ENCODE measurements at regions not wholly inside any gene's neighbourhood (a gene's known extent, or its start where the extent isn't known, plus 50 kb on each side); places are given as distances from the start of the nearest gene placed in this dataset.

DNA sequence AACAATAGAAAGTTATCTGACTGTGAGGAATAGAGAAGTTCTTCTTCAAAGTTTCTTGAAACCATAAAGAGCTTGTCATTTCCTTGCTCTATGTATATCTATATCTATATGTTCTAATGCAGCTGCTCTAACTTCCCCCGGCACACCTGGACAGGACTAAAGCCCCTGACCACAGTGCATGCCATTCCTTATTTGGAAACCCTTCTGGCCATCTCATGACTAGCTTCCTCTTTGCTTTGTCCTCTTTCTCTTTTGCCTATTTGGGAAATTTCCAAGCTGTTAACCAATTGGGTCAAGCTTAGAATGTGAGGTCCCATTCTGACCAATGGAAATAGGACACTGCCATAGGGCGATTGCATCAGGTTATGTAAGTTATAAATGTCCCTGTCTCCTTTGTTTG is 1481.1 kb downstream of the STIM2 start:
- Histone ChIP-seq H3K4me1 (ENCODE audit: control insufficient read depth in 2 of 3, insufficient read depth in 2 of 3, low read depth in 1 of 3, low read length in 3 of 3) (no peaks in the 10 kb centered on the region), H3K27ac (ENCODE audit: low read depth in 2 of 2, low read length in 2 of 2) (no peak overlapping the region), H3K9ac (ENCODE audit: low read length in 3 of 3) (no peak overlapping the region), H3K9me3 (ENCODE audit: control insufficient read depth in 2 of 3, insufficient read depth in 1 of 3, low read length in 3 of 3) (peaks cover 0 to 4% (median 2%) of the 10 kb centered on the region in 3 donors), H3K27me3 (ENCODE audit: control insufficient read depth, insufficient read depth, low read length) (no peaks in the 10 kb centered on the region), H3K36me3 (ENCODE audit: control insufficient read depth in 2 of 3, insufficient read depth in 3 of 3, low read length in 3 of 3) (no peaks in the 10 kb centered on the region), H3K4me3 (ENCODE audit: low read length in 3 of 3) (no peak overlapping the region)
- TF ChIP-seq, protein P1, sequence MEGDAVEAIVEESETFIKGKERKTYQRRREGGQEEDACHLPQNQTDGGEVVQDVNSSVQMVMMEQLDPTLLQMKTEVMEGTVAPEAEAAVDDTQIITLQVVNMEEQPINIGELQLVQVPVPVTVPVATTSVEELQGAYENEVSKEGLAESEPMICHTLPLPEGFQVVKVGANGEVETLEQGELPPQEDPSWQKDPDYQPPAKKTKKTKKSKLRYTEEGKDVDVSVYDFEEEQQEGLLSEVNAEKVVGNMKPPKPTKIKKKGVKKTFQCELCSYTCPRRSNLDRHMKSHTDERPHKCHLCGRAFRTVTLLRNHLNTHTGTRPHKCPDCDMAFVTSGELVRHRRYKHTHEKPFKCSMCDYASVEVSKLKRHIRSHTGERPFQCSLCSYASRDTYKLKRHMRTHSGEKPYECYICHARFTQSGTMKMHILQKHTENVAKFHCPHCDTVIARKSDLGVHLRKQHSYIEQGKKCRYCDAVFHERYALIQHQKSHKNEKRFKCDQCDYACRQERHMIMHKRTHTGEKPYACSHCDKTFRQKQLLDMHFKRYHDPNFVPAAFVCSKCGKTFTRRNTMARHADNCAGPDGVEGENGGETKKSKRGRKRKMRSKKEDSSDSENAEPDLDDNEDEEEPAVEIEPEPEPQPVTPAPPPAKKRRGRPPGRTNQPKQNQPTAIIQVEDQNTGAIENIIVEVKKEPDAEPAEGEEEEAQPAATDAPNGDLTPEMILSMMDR (IDR thresholded peaks at IDR 0.05; ENCODE audit: borderline replicate concordance, extremely low read depth, insufficient read depth), result no peak
- intact Hi-C loops (cut with DNase I), result no loop called here
- DNase-seq (no peak), FAIRE-seq (no peak)

DNA sequence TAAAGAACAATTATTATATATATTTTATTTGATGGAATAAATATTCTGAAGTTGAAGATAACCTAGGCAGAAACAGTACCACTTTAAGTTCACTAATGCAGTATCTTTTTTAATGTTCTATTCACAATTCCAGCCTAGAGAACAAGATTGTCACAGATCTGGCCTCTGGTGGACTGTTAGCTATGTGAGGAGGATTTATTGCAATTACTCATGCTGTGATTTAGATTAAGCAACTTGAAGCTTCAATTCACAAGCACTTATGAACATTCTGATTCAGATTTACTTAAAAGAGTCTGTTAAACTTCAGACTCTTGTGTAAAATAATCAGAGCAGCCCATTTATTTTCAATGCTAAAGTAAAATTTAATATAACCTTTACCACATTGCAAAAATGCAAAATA is 1489.8 kb downstream of the STIM2 start:
- no peaks in the 10 kb centered on the region for H3K36me3 ChIP-seq (ENCODE audit: control insufficient read depth in 2 of 3, insufficient read depth in 3 of 3, low read length in 3 of 3)
- no peak overlapping the region for H3K27ac ChIP-seq (ENCODE audit: low read depth in 2 of 2, low read length in 2 of 2)
- H3K27me3 ChIP-seq (ENCODE audit: control insufficient read depth, insufficient read depth, low read length), result no peaks in the 10 kb centered on the region
- no peaks in the 10 kb centered on the region for H3K4me1 ChIP-seq (ENCODE audit: control insufficient read depth in 2 of 3, insufficient read depth in 2 of 3, low read depth in 1 of 3, low read length in 3 of 3)
- intact Hi-C loops (cut with DNase I), result no loop called here
- no peak overlapping the region for H3K4me3 ChIP-seq (ENCODE audit: low read length in 3 of 3)
- FAIRE-seq (no peak), DNase-seq (no peak)
- TF ChIP-seq, protein P1 (IDR thresholded peaks at IDR 0.05; ENCODE audit: borderline replicate concordance, extremely low read depth, insufficient read depth), result no peak
- H3K9ac ChIP-seq (ENCODE audit: low read length in 3 of 3), result no peak overlapping the region
- no peaks in the 10 kb centered on the region for H3K9me3 ChIP-seq (ENCODE audit: control insufficient read depth in 2 of 3, insufficient read depth in 1 of 3, low read length in 3 of 3)

DNA sequence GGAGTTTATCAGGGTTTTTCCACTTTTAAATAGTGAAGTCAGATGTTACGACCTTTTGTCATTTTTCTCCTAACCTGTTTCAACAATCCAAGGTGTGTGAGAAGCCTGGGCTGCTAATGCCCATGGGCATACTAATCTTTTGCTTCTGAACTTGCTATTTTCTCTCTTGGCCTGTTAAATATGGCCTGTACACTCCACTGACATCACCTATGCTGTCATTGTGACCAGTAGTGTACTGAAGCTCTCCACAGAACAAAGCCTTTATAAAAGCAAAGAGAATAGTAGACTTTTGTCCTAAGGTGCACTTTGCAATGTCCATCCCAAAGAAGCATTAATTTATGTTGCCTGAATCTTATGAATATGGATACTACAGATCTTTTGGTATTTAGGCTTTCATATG is 1490.5 kb downstream of the STIM2 start:
- DNase-seq, result no peak
- no peak for FAIRE-seq
- Histone ChIP-seq H3K4me3 (ENCODE audit: low read length in 3 of 3) (no peak overlapping the region), H3K4me1 (ENCODE audit: control insufficient read depth in 2 of 3, insufficient read depth in 2 of 3, low read depth in 1 of 3, low read length in 3 of 3) (no peaks in the 10 kb centered on the region), H3K36me3 (ENCODE audit: control insufficient read depth in 2 of 3, insufficient read depth in 3 of 3, low read length in 3 of 3) (no peaks in the 10 kb centered on the region), H3K27ac (ENCODE audit: low read depth in 2 of 2, low read length in 2 of 2) (no peak overlapping the region), H3K9ac (ENCODE audit: low read length in 3 of 3) (no peak overlapping the region), H3K27me3 (ENCODE audit: control insufficient read depth, insufficient read depth, low read length) (no peaks in the 10 kb centered on the region), H3K9me3 (ENCODE audit: control insufficient read depth in 2 of 3, insufficient read depth in 1 of 3, low read length in 3 of 3) (no peaks in the 10 kb centered on the region)
- TF ChIP-seq, protein P1 (IDR thresholded peaks at IDR 0.05; ENCODE audit: borderline replicate concordance, extremely low read depth, insufficient read depth), result no peak
- intact Hi-C loops (cut with DNase I), result no loop called here

DNA sequence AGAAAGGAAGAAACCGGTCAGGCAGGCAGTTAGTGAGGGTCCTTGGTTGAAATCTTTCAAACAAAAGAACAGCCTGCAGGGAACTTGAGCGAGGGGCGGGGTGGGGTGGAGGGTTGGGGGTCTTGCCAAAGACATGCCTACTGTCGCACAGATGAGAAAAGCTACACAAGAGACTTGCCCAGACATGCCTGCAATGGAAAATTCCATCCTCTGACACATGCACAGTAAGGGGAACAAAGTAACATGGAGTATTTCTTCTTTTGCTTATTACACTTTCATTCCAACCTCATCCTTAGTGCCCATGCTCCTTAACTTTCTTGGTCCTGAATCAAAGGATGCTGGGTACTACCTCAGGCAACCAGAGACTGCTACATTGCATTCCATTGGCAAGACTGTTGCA is 1491.2 kb downstream of the STIM2 start:
- Histone ChIP-seq H3K36me3 (ENCODE audit: control insufficient read depth in 2 of 3, insufficient read depth in 3 of 3, low read length in 3 of 3) (no peaks in the 10 kb centered on the region), H3K9me3 (ENCODE audit: control insufficient read depth in 2 of 3, insufficient read depth in 1 of 3, low read length in 3 of 3) (no peaks in the 10 kb centered on the region), H3K27ac (ENCODE audit: low read depth in 2 of 2, low read length in 2 of 2) (no peak overlapping the region), H3K4me1 (ENCODE audit: control insufficient read depth in 2 of 3, insufficient read depth in 2 of 3, low read depth in 1 of 3, low read length in 3 of 3) (no peaks in the 10 kb centered on the region), H3K9ac (ENCODE audit: low read length in 3 of 3) (no peak overlapping the region), H3K27me3 (ENCODE audit: control insufficient read depth, insufficient read depth, low read length) (no peaks in the 10 kb centered on the region), H3K4me3 (ENCODE audit: low read length in 3 of 3) (no peak overlapping the region)
- FAIRE-seq, result no peak
- TF ChIP-seq, protein P1 (IDR thresholded peaks at IDR 0.05; ENCODE audit: borderline replicate concordance, extremely low read depth, insufficient read depth), result no peak
- DNase-seq, result no peak
- intact Hi-C loops (cut with DNase I), result no loop called here
